ENCODE measurements at regions not wholly inside any gene's neighbourhood (a gene's known extent, or its start where the extent isn't known, plus 50 kb on each side); places are given as distances from the start of the nearest gene placed in this dataset.
"Not testable (repeated sequence)": the region's sequence is repeated elsewhere in the genome, so short reads cannot be mapped to it uniquely, and the experiment has no call there.

DNA sequence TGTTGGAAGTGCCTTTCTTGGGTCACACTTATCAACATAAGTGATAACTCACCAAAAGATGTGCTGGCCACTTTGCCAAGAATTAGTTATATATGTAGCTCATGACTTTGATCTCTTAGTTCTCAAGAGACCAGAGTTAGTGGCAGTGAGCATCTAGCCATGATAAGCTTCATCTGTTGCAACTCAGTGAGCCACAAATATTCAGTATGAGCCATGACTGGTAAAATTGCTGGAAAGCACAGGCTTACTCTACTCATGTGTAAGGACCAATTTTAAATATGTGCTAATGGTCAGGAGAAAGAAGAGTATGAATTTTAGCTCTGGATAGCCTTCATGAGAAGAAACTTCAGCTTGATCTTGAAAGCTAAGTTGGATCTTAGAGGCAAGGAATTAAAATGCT lies 59.4 kb upstream of the TLL1 start:
- TF ChIP-seq, protein P1, sequence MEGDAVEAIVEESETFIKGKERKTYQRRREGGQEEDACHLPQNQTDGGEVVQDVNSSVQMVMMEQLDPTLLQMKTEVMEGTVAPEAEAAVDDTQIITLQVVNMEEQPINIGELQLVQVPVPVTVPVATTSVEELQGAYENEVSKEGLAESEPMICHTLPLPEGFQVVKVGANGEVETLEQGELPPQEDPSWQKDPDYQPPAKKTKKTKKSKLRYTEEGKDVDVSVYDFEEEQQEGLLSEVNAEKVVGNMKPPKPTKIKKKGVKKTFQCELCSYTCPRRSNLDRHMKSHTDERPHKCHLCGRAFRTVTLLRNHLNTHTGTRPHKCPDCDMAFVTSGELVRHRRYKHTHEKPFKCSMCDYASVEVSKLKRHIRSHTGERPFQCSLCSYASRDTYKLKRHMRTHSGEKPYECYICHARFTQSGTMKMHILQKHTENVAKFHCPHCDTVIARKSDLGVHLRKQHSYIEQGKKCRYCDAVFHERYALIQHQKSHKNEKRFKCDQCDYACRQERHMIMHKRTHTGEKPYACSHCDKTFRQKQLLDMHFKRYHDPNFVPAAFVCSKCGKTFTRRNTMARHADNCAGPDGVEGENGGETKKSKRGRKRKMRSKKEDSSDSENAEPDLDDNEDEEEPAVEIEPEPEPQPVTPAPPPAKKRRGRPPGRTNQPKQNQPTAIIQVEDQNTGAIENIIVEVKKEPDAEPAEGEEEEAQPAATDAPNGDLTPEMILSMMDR (IDR thresholded peaks at IDR 0.05; ENCODE audit: insufficient read depth, low read length, poor library complexity, severe bottlenecking): no peak
- no peak for DNase-seq (ENCODE audit: low read depth)
- Histone ChIP-seq H3K27me3 (ENCODE audit: control insufficient read depth, insufficient read depth, low read length) (no peaks in the 10 kb centered on the region), H3K4me3 (ENCODE audit: low read depth, low read length) (no peak overlapping the region), H3K36me3 (ENCODE audit: control insufficient read depth, insufficient read depth, low read length) (no peaks in the 10 kb centered on the region)

DNA sequence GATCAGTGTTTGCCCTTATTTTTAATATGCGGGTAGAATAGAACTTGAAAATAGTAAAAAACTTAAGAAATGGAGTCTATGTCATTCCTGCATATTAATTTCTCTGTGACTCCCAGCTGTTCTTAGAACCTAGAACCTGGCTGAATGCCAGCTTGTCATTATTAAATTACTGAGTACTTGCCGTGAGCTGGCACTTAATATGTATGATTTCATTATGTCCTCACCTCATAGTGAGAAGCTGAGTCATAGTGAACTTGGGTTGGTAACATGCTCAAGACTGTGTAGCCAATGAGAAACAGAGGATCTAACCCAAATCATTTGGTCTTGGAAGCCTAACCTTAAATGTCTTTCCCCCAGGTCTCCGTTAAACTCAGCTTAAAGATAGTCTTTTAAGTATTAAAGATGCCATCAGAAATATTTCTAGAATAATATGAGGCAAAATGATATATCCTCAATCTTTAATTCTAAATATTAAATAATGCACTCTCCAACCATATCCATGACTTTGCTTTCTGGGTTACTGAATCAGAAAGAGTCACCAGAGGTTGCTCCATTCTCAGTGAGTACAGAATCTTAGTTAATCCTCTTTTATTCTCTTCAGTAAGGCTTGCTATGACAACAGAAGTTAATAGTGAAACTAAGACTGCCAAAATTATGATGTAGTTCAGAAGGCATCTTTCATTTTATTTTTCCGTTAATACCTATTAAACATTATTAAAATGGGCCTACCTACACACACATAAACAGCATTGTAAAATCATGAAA lies 58.6 kb upstream of the TLL1 start:
- H3K36me3 ChIP-seq (ENCODE audit: control insufficient read depth, insufficient read depth, low read length): no peaks in the 10 kb centered on the region
- no peak overlapping the region for H3K4me3 ChIP-seq (ENCODE audit: low read depth, low read length)
- no peak for DNase-seq (ENCODE audit: low read depth)
- no peaks in the 10 kb centered on the region for H3K27me3 ChIP-seq (ENCODE audit: control insufficient read depth, insufficient read depth, low read length)
- TF ChIP-seq, protein P1 (IDR thresholded peaks at IDR 0.05; ENCODE audit: insufficient read depth, low read length, poor library complexity, severe bottlenecking): no peak

DNA sequence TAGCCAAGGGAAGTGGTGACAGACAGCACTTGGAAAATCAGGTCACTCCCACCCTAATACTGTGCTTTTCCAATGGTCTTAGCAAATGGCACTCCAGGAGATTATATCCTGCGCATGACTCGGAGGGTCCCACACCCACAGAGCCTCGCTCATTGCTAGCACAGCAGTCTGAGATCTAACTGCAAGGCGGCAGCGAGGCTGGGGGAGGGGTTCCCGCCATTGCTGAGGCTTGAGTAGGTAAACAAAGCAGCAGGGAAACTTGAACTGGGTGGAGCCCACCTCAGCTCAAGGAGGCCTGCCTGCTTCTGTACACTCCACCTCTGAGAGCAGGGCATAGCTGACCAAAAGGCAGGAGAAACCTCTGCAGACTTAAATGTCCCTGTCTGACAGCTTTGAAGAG lies 53.9 kb upstream of the TLL1 start:
- H3K36me3 ChIP-seq (ENCODE audit: control insufficient read depth, insufficient read depth, low read length); DNase-seq (ENCODE audit: low read depth); H3K4me3 ChIP-seq (ENCODE audit: low read depth, low read length); H3K27me3 ChIP-seq (ENCODE audit: control insufficient read depth, insufficient read depth, low read length): not testable (repeated sequence)
